ENCODE measurements at regions not wholly inside any gene's neighbourhood (a gene's known extent, or its start where the extent isn't known, plus 50 kb on each side); places are given as distances from the start of the nearest gene placed in this dataset.

GRCh38 chr2:126506786-126507185 lies 149.2 kb upstream of the GYPC start (continued):
- TF ChIP-seq, protein P1, sequence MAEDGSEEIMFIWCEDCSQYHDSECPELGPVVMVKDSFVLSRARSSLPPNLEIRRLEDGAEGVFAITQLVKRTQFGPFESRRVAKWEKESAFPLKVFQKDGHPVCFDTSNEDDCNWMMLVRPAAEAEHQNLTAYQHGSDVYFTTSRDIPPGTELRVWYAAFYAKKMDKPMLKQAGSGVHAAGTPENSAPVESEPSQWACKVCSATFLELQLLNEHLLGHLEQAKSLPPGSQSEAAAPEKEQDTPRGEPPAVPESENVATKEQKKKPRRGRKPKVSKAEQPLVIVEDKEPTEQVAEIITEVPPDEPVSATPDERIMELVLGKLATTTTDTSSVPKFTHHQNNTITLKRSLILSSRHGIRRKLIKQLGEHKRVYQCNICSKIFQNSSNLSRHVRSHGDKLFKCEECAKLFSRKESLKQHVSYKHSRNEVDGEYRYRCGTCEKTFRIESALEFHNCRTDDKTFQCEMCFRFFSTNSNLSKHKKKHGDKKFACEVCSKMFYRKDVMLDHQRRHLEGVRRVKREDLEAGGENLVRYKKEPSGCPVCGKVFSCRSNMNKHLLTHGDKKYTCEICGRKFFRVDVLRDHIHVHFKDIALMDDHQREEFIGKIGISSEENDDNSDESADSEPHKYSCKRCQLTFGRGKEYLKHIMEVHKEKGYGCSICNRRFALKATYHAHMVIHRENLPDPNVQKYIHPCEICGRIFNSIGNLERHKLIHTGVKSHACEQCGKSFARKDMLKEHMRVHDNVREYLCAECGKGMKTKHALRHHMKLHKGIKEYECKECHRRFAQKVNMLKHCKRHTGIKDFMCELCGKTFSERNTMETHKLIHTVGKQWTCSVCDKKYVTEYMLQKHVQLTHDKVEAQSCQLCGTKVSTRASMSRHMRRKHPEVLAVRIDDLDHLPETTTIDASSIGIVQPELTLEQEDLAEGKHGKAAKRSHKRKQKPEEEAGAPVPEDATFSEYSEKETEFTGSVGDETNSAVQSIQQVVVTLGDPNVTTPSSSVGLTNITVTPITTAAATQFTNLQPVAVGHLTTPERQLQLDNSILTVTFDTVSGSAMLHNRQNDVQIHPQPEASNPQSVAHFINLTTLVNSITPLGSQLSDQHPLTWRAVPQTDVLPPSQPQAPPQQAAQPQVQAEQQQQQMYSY (CRISPR knock-in tag; IDR thresholded peaks at IDR 0.05) = no peak

DNA sequence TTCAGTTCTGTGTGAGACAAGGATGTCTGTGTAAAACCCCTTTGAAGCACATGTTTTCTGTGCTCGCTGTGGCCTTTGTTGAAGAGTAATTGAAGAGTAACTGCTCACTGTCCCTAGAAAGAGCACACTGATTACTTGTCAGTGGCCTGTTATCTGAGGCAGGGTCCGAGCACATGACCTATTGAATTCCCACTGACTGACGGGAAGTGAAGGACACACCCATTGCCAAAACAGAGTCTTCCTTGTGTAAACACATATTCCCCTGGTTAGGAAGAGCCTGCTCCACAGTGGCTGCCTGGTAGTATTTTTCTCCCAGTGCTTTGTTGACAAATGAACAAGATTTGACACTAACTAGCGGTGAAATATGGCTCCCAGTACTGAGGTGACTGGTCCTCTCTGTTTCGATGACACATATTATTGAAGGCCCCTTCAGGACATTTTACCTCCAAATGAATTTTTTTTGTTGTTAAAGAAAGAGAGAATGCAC lies 148.5 kb upstream of the GYPC start:
- intact Hi-C loops (cut with micrococcal nuclease; ENCODE audit: unreplicated experiment) = no loop called here
- CTCF ChIA-PET (ENCODE audit: low intra/inter-chr PET ratio, low total read pairs) = no interaction called here
- in situ Hi-C loops (cut with HindIII; ENCODE audit: extremely low pct_ligation_motif_present, low pct_unique_long_range_greater_than_20kb) = no loop called here
- DNase-seq (ENCODE audit: low spot score) = peak; percentile 41
- no peak for FAIRE-seq
- Histone ChIP-seq H4K20me1 (ENCODE audit: insufficient read depth, low read length) (no peaks in the 10 kb centered on the region), H2AFZ (ENCODE audit: low read length) (no peak overlapping the region), H3K4me1 (ENCODE audit: insufficient read depth, low read length) (peaks cover 11% of the 10 kb centered on the region), H3K9me3 (ENCODE audit: low read length) (no peaks in the 10 kb centered on the region), H3K36me3 (replicated peaks in 1 of 2; ENCODE audit: control insufficient read depth in 1 of 2, insufficient read depth in 2 of 2, low read length in 2 of 2) (no peaks in the 10 kb centered on the region), H3K4me3 (replicated peaks in 1 of 3; ENCODE audit: insufficient read depth in 1 of 3, low read depth in 2 of 3, low read length in 3 of 3) (no peak overlapping the region), H3K79me2 (ENCODE audit: insufficient read depth, low read length) (no peaks in the 10 kb centered on the region), H3K9ac (ENCODE audit: insufficient read depth, low read depth, low read length) (no peak overlapping the region), H3K4me2 (ENCODE audit: low read depth, low read length) (0 out of 2 replicates have a peak overlapping the region, but pooled peaks have one; percentile 1), H3K27ac (ENCODE audit: extremely low read length, insufficient read depth, low read length) (no peak overlapping the region), H3K27me3 (ENCODE audit: control insufficient read depth in 1 of 2, insufficient read depth in 2 of 2, low read length in 2 of 2) (no peaks in the 10 kb centered on the region)
- peak; percentile 80 for ATAC-seq
- WGBS (ENCODE audit: low lambda C conversion rate) = 7% methylated on average over 5 of the region's 5 CpGs
- POLR2A ChIA-PET = no interaction called here
- no TSS peak for BruUV-seq (replicated peaks)
- TF ChIP-seq ZNF143 (CRISPR knock-in tag; IDR thresholded peaks at IDR 0.05) (peak; percentile 60; the same call in 1 of the 2 replicates), ZNF10 (CRISPR knock-in tag; IDR thresholded peaks at IDR 0.05; ENCODE audit: borderline replicate concordance, low read depth) (no peak), ZBTB7A (CRISPR knock-in tag; IDR thresholded peaks at IDR 0.05) (no peak), ZHX1 (CRISPR knock-in tag; IDR thresholded peaks at IDR 0.05; ENCODE audit: low read depth) (no peak), PHF20 (CRISPR knock-in tag; IDR thresholded peaks at IDR 0.05) (no peak), ZNF629 (CRISPR knock-in tag; conservative IDR thresholded peaks at IDR 0.05) (no peak), FOXA3 (CRISPR knock-in tag; IDR thresholded peaks at IDR 0.05) (0 out of 2 replicates have a peak, but pooled peaks have one; percentile 26), FOXA1 (IDR thresholded peaks at IDR 0.05) (no peak), FOXA1 (CRISPR knock-in tag; IDR thresholded peaks at IDR 0.05) (peak; percentile 60), RNF2 (conservative IDR thresholded peaks at IDR 0.05; ENCODE audit: low read depth) (no peak), U2AF2 (IDR thresholded peaks at IDR 0.05; ENCODE audit: low read depth, low read length) (no peak), ZNF224 (CRISPR knock-in tag; IDR thresholded peaks at IDR 0.05) (no peak), ZNF644 (CRISPR knock-in tag; IDR thresholded peaks at IDR 0.05; ENCODE audit: low read depth) (peak; percentile 30; the same call in 1 of the 2 replicates), SMAD3 (CRISPR knock-in tag; IDR thresholded peaks at IDR 0.05) (no peak), SOX13 (IDR thresholded peaks at IDR 0.05) (no peak), SOX13 (CRISPR knock-in tag; conservative IDR thresholded peaks at IDR 0.05 in 1 of 2, IDR thresholded peaks at IDR 0.05 in 1 of 2) (peak in 1 of 2 experiments; percentile 8; a peak in 1 of 4 replicates), CSRNP2 (CRISPR knock-in tag; conservative IDR thresholded peaks at IDR 0.05; ENCODE audit: low read depth) (no peak)

Data from HepG2 (cell line).